Cardiac fibroblast (primary cell): ENCODE measurements at regions not wholly inside any gene's neighbourhood (a gene's known extent, or its start where the extent isn't known, plus 50 kb on each side); places are given as distances from the start of the nearest gene placed in this dataset.
A peak's percentile ranks its signal among the peaks of the same experiment; 100 is the strongest.

Source experiments
- DNase-seq, 2 donors: peaks; one replicate each; pipeline versions ENCODE4 v3.0.0 to v3.0.0-alpha.2; 2010; ENCODE audit warnings: low read depth in 2 of 2
- H3K4me3 ChIP-seq, 2 donors: replicated peaks in 1 of 2; 1 replicate in 1 of 2; 2 replicates in 1 of 2; pipeline ENCODE4 v1.5.1; 2011; ENCODE audit warnings: low read depth in 2 of 2, low read length in 2 of 2, mild to moderate bottlenecking in 2 of 2, moderate library complexity in 1 of 2
- CTCF ChIP-seq: IDR thresholded peaks from one replicate; pipeline ENCODE4 v1.5.1; 2011; ENCODE audit warnings: low read depth, mild to moderate bottlenecking, low read length, inconsistent platforms

GRCh38 chr1:228872080-228872479, 136.8 kb downstream of the RHOU start:
- TF ChIP-seq CTCF, result no peak
- no peak overlapping the region for H3K4me3 ChIP-seq
- DNase-seq, result no peak

GRCh38 chr1:228873709-228874108, 138.4 kb downstream of the RHOU start:
- no peak overlapping the region for H3K4me3 ChIP-seq
- TF ChIP-seq CTCF, result no peak
- no peak for DNase-seq

GRCh38 chr1:228875741-228876140, 140.5 kb downstream of the RHOU start:
- no peak for TF ChIP-seq CTCF
- DNase-seq, result peak in 1 of 2 donors; percentile 27
- H3K4me3 ChIP-seq, result no peak overlapping the region

- DNase-seq, result no peak
- no peak overlapping the region for H3K4me3 ChIP-seq
- no peak for TF ChIP-seq CTCF
These were observed 140.9 kb downstream of the RHOU start for GRCh38 chr1:228876187-228876586.

- no peak overlapping the region for H3K4me3 ChIP-seq
- DNase-seq, result no peak
- no peak for TF ChIP-seq CTCF
These were observed 143.9 kb downstream of the RHOU start for GRCh38 chr1:228879164-228879563.

GRCh38 chr1:228882041-228882770, 146.9 kb downstream of the RHOU start:
- no peak for TF ChIP-seq CTCF
- H3K4me3 ChIP-seq, result no peak overlapping the region
- no peak for DNase-seq
